Upper lobe of left lung (tissue), 4 donors: ENCODE measurements at regions not wholly inside any gene's neighbourhood (a gene's known extent, or its start where the extent isn't known, plus 50 kb on each side); places are given as distances from the start of the nearest gene placed in this dataset.

Experiments used
- CTCF ChIP-seq, 6 experiments: fragments of 450-650 bp in 4 of 6; fragments of 200-600 bp in 2 of 6; sonication (generic) in 2 of 6; IDR thresholded peaks; one replicate each; pipeline ENCODE4 v1.5.1; 2016 to 2019; ENCODE audit warnings: antibody characterized with exemption in 6 of 6
- POLR2A ChIP-seq, 4 donors: fragments of 450-650 bp; IDR thresholded peaks; one replicate each; pipeline ENCODE4 v1.5.1; 2016 to 2017; ENCODE audit warnings: antibody characterized with exemption in 4 of 4, mild to moderate bottlenecking in 2 of 4
- POLR2AphosphoS5 ChIP-seq, 2 donors: sonication (generic); formaldehyde crosslinking; IDR thresholded peaks; one replicate each; pipeline ENCODE4 v1.5.1; 2017; ENCODE audit warnings: antibody characterized with exemption in 2 of 2

GRCh38 chr2:129604560-129604959 lies 374.9 kb upstream of the RAB6C start:
- no peak for TF ChIP-seq CTCF (IDR thresholded peaks at IDR 0.05)
- no peak for TF ChIP-seq POLR2A (IDR thresholded peaks at IDR 0.05)
- no peak for TF ChIP-seq POLR2AphosphoS5 (IDR thresholded peaks at IDR 0.05)
